ENCODE measurements at regions not wholly inside any gene's neighbourhood (a gene's known extent, or its start where the extent isn't known, plus 50 kb on each side); places are given as distances from the start of the nearest gene placed in this dataset.

DNA sequence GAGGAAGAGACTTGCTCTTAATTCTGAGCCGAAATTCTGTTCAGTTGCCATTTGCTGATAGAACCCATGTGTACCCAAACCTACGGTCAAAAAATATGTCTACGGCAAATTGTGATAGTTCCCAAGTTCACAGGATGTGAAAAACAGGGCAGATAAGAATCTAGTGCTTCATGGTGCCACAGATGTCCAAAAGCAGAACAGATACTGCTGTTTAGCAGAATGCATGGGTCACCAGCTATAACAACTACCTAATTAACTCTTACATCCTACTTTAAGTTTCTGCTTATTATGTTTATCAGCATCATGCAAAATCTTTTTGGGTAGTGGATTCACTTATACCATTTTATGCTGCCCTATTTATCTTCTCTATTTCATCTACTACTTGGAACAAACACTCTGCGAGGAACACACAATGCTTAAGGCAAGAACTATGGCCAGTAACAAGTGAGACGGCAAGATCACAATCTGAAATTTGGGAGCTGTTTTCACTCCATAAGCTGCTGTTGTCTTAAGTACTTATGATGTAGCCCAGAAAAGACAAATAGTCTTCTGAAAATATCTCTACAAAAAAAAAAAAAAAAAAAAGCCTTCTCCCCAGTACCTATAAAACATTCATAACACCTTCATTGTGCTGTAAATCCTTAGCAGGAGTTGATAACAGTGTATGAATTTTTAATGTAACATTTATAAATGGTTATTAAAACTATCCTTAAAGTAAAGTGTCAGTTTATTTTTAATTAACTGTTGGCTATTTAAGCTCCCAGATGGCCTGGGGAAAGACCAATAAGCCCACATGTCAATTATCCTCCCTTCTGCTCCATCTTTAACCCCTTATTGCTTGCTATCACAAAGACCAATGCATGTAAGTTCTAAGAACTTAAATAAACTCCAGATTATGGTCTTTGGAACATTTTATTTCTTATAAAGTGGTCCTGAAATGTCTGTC is 232.3 kb downstream of the TLR4 start (continued):
- TF ChIP-seq MEF2B (IDR thresholded peaks at IDR 0.05; ENCODE audit: partially characterized antibody, poor library complexity, severe bottlenecking) (no peak), STAT3 (IDR thresholded peaks at IDR 0.05; ENCODE audit: low read depth, low read length) (no peak), SREBF1 (IDR thresholded peaks at IDR 0.05; ENCODE audit: low read length) (no peak), ZNF217 (IDR thresholded peaks at IDR 0.05) (no peak), SPI1 (IDR thresholded peaks at IDR 0.05; ENCODE audit: borderline replicate concordance, insufficient read depth, low read depth, low read length) (peak; percentile 83), EP300 (IDR thresholded peaks at IDR 0.05; ENCODE audit: borderline replicate concordance in 1 of 2, control insufficient read depth in 1 of 2, low read depth in 2 of 2, low read length in 2 of 2) (peak in 1 of 2 experiments; percentile 65; a peak in 2 of 4 replicates), BHLHE40 (IDR thresholded peaks at IDR 0.05; ENCODE audit: borderline replicate concordance in 1 of 2, low read depth in 2 of 2, low read length in 1 of 2) (no peak), ATF7 (IDR thresholded peaks at IDR 0.05; ENCODE audit: low read depth) (0 out of 2 replicates have a peak, but pooled peaks have one; percentile 23), MYC (IDR thresholded peaks at IDR 0.05; ENCODE audit: insufficient read depth, insufficient read length, insufficient replicate concordance, low read length, severe bottlenecking) (no peak), MTA2 (IDR thresholded peaks at IDR 0.05; ENCODE audit: low read depth) (peak; percentile 85), NRF1 (conservative IDR thresholded peaks at IDR 0.05; ENCODE audit: low read depth, low read length) (no peak), DPF2 (IDR thresholded peaks at IDR 0.05) (peak; percentile 59), IKZF2 (IDR thresholded peaks at IDR 0.05) (peak in 1 of 2 experiments; percentile 14; a peak in 2 of 4 replicates), POLR2AphosphoS2 (IDR thresholded peaks at IDR 0.05; ENCODE audit: low read depth, low read length) (no peak), SMAD1 (IDR thresholded peaks at IDR 0.05; ENCODE audit: low read depth, partially characterized antibody) (no peak), RAD51 (IDR thresholded peaks at IDR 0.05) (no peak)
- TF ChIP-seq, protein P1, sequence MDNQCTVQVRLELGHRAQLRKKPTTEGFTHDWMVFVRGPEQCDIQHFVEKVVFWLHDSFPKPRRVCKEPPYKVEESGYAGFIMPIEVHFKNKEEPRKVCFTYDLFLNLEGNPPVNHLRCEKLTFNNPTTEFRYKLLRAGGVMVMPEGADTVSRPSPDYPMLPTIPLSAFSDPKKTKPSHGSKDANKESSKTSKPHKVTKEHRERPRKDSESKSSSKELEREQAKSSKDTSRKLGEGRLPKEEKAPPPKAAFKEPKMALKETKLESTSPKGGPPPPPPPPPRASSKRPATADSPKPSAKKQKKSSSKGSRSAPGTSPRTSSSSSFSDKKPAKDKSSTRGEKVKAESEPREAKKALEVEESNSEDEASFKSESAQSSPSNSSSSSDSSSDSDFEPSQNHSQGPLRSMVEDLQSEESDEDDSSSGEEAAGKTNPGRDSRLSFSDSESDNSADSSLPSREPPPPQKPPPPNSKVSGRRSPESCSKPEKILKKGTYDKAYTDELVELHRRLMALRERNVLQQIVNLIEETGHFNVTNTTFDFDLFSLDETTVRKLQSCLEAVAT (IDR thresholded peaks at IDR 0.05), result no peak
- TF ChIP-seq, protein P2, sequence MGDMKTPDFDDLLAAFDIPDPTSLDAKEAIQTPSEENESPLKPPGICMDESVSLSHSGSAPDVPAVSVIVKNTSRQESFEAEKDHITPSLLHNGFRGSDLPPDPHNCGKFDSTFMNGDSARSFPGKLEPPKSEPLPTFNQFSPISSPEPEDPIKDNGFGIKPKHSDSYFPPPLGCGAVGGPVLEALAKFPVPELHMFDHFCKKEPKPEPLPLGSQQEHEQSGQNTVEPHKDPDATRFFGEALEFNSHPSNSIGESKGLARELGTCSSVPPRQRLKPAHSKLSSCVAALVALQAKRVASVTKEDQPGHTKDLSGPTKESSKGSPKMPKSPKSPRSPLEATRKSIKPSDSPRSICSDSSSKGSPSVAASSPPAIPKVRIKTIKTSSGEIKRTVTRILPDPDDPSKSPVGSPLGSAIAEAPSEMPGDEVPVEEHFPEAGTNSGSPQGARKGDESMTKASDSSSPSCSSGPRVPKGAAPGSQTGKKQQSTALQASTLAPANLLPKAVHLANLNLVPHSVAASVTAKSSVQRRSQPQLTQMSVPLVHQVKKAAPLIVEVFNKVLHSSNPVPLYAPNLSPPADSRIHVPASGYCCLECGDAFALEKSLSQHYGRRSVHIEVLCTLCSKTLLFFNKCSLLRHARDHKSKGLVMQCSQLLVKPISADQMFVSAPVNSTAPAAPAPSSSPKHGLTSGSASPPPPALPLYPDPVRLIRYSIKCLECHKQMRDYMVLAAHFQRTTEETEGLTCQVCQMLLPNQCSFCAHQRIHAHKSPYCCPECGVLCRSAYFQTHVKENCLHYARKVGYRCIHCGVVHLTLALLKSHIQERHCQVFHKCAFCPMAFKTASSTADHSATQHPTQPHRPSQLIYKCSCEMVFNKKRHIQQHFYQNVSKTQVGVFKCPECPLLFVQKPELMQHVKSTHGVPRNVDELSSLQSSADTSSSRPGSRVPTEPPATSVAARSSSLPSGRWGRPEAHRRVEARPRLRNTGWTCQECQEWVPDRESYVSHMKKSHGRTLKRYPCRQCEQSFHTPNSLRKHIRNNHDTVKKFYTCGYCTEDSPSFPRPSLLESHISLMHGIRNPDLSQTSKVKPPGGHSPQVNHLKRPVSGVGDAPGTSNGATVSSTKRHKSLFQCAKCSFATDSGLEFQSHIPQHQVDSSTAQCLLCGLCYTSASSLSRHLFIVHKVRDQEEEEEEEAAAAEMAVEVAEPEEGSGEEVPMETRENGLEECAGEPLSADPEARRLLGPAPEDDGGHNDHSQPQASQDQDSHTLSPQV (IDR thresholded peaks at IDR 0.05), result no peak

Measured in GM12878 (cell line).